Erythroblast (primary cell): ENCODE measurements at regions not wholly inside any gene's neighbourhood (a gene's known extent, or its start where the extent isn't known, plus 50 kb on each side); places are given as distances from the start of the nearest gene placed in this dataset.

Source experiments
- GATA1 ChIP-seq: IDR thresholded peaks from 2 replicates; pipeline ENCODE4 v1.6.1; 2011; ENCODE audit warnings: low read depth, mild to moderate bottlenecking, control low read depth, low read length, moderate library complexity
- POLR2A ChIP-seq: IDR thresholded peaks from 2 replicates; pipeline ENCODE4 v1.6.1; 2011; ENCODE audit warnings: mild to moderate bottlenecking, low read length

- TF ChIP-seq POLR2A (no peak), GATA1 (no peak)
These were observed 424.4 kb downstream of the DSEL start for GRCh38 chr18:67092141-67092540.
